T1000 (cell line): ENCODE measurements at regions not wholly inside any gene's neighbourhood (a gene's known extent, or its start where the extent isn't known, plus 50 kb on each side); places are given as distances from the start of the nearest gene placed in this dataset.
"Not testable (repeated sequence)": the region's sequence is repeated elsewhere in the genome, so short reads cannot be mapped to it uniquely, and the experiment has no call there.

Source experiments
- DNase-seq: peaks from one replicate; lab custom pipeline; 2025; ENCODE audit warnings: mixed read lengths; lab: John Stamatoyannopoulos, UW

GRCh38 chr20:53644108-53644507 is 50.5 kb upstream of the ZNF217 start:
- DNase-seq = not testable (repeated sequence)
